Cardiac muscle cell (in vitro differentiated cells and primary cell): ENCODE measurements at regions not wholly inside any gene's neighbourhood (a gene's known extent, or its start where the extent isn't known, plus 50 kb on each side); places are given as distances from the start of the nearest gene placed in this dataset.

Experiments used
- DNase-seq, 2 donors: peaks; one replicate each; pipeline versions ENCODE4 v3.0.0 to v3.0.0-alpha.2; 2010 to 2017; ENCODE audit warnings: low read depth in 1 of 2, low spot score in 1 of 2
- H3K27ac ChIP-seq: fragments of 200-600 bp; sonication (generic); 2 replicates; pipeline ENCODE4 v1.5.1; 2016
- H3K27me3 ChIP-seq: fragments of 200-600 bp; sonication (generic); 2 replicates; pipeline ENCODE4 v1.6.0; 2016; ENCODE audit warnings: control low read depth
- H3K36me3 ChIP-seq: fragments of 200-600 bp; sonication (generic); 2 replicates; pipeline ENCODE4 v1.5.1; 2016; ENCODE audit warnings: control low read depth
- H3K4me1 ChIP-seq: fragments of 200-600 bp; sonication (generic); 2 replicates; pipeline ENCODE4 v1.8.1; 2017; ENCODE audit warnings: low read depth, mild to moderate bottlenecking, mixed run types
- H3K4me3 ChIP-seq: fragments of 200-600 bp; sonication (generic); 2 replicates; pipeline ENCODE4 v1.5.1; 2016; ENCODE audit warnings: mild to moderate bottlenecking
- H3K9me3 ChIP-seq: fragments of 200-600 bp; sonication (generic); 2 replicates; pipeline ENCODE4 v1.5.1; 2017; ENCODE audit warnings: low read depth, mild to moderate bottlenecking, control low read depth
- TF ChIP-seq, protein P1 (sequence below): IDR thresholded peaks from 2 replicates; pipeline ENCODE4 v1.5.1; 2012; ENCODE audit warnings: low read depth, mild to moderate bottlenecking, low read length

DNA sequence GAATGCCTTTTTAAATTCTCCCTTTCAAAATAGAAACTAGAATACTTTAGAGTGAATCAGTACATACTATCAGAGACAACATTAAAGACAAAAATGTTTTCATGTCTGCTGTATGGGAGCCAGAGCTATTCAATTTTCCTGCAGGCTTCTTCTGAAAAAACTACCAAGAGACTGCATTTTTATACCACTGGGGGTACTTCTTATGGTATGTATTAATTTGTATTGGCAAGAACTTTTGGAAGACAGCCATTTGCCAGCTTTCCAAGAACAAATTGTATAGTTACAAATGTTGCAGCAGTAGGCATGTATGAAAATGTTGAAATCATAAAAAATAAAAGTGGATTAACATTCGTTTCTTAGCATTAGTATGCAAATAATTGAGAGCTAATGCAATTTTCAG, 1010.0 kb upstream of the CADM2 start:
- Histone ChIP-seq H3K4me3 (no peak overlapping the region), H3K36me3 (no peaks in the 10 kb centered on the region), H3K9me3 (no peaks in the 10 kb centered on the region), H3K4me1 (peaks cover 32% of the 10 kb centered on the region), H3K27me3 (no peaks in the 10 kb centered on the region), H3K27ac (no peak overlapping the region)
- no peak for DNase-seq
- TF ChIP-seq, protein P1, sequence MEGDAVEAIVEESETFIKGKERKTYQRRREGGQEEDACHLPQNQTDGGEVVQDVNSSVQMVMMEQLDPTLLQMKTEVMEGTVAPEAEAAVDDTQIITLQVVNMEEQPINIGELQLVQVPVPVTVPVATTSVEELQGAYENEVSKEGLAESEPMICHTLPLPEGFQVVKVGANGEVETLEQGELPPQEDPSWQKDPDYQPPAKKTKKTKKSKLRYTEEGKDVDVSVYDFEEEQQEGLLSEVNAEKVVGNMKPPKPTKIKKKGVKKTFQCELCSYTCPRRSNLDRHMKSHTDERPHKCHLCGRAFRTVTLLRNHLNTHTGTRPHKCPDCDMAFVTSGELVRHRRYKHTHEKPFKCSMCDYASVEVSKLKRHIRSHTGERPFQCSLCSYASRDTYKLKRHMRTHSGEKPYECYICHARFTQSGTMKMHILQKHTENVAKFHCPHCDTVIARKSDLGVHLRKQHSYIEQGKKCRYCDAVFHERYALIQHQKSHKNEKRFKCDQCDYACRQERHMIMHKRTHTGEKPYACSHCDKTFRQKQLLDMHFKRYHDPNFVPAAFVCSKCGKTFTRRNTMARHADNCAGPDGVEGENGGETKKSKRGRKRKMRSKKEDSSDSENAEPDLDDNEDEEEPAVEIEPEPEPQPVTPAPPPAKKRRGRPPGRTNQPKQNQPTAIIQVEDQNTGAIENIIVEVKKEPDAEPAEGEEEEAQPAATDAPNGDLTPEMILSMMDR, result no peak

- H3K27me3 ChIP-seq, result no peaks in the 10 kb centered on the region
- H3K9me3 ChIP-seq, result no peaks in the 10 kb centered on the region
- peaks cover 24% of the 10 kb centered on the region for H3K4me1 ChIP-seq
- H3K36me3 ChIP-seq, result no peaks in the 10 kb centered on the region
- peak in 1 of 2 donors; percentile 40 for DNase-seq
- TF ChIP-seq, protein P1, result no peak
- H3K4me3 ChIP-seq, result peak overlapping the region; percentile 17
- peak overlapping the region; percentile 69 for H3K27ac ChIP-seq
Observed at GRCh38 chr3:83953417-83954089, 1005.2 kb upstream of the CADM2 start.

GRCh38 chr3:83956431-83956830, 1002.4 kb upstream of the CADM2 start:
- TF ChIP-seq, protein P1, result no peak
- no peaks in the 10 kb centered on the region for H3K9me3 ChIP-seq
- H3K27ac ChIP-seq, result no peak overlapping the region
- no peak overlapping the region for H3K4me3 ChIP-seq
- no peaks in the 10 kb centered on the region for H3K27me3 ChIP-seq
- H3K36me3 ChIP-seq, result no peaks in the 10 kb centered on the region
- H3K4me1 ChIP-seq, result peaks cover 24% of the 10 kb centered on the region
- DNase-seq, result no peak

- Histone ChIP-seq H3K27ac (no peak overlapping the region), H3K4me1 (no peaks in the 10 kb centered on the region), H3K9me3 (no peaks in the 10 kb centered on the region), H3K27me3 (no peaks in the 10 kb centered on the region), H3K36me3 (no peaks in the 10 kb centered on the region), H3K4me3 (no peak overlapping the region)
- DNase-seq, result no peak
- TF ChIP-seq, protein P1, result no peak
Observed at GRCh38 chr3:83968356-83968755, 990.4 kb upstream of the CADM2 start.

- Histone ChIP-seq H3K4me3 (no peak overlapping the region), H3K4me1 (no peaks in the 10 kb centered on the region), H3K27me3 (no peaks in the 10 kb centered on the region), H3K27ac (no peak overlapping the region), H3K36me3 (no peaks in the 10 kb centered on the region), H3K9me3 (no peaks in the 10 kb centered on the region)
- no peak for DNase-seq
- TF ChIP-seq, protein P1, result no peak
Observed at GRCh38 chr3:83971666-83972065, 987.1 kb upstream of the CADM2 start.

GRCh38 chr3:84008623-84009022, 950.2 kb upstream of the CADM2 start:
- TF ChIP-seq, protein P1, result no peak
- H3K27ac ChIP-seq, result no peak overlapping the region
- H3K4me3 ChIP-seq, result no peak overlapping the region
- no peaks in the 10 kb centered on the region for H3K36me3 ChIP-seq
- no peak for DNase-seq
- no peaks in the 10 kb centered on the region for H3K9me3 ChIP-seq
- H3K27me3 ChIP-seq, result no peaks in the 10 kb centered on the region
- no peaks in the 10 kb centered on the region for H3K4me1 ChIP-seq
